Fibroblast of lung (primary cell): ENCODE measurements at regions not wholly inside any gene's neighbourhood (a gene's known extent, or its start where the extent isn't known, plus 50 kb on each side); places are given as distances from the start of the nearest gene placed in this dataset.

Experiments used
- DNase-seq, 2 donors: peaks; one replicate each; pipeline versions ENCODE4 v3.0.0 to v3.0.0-alpha.2; 2010; ENCODE audit warnings: low read depth in 2 of 2
- H2AFZ ChIP-seq: 2 replicates; pipeline ENCODE4 v1.5.1; 2012; ENCODE audit warnings: low read length, control low read depth, inconsistent platforms
- H3K27ac ChIP-seq: 2 replicates; pipeline ENCODE4 v1.5.1; 2011; ENCODE audit warnings: low read length, control low read depth; ENCODE audit not compliant: insufficient read depth
- H3K27me3 ChIP-seq: 2 replicates; pipeline ENCODE4 v1.5.1; 2011; ENCODE audit warnings: mild to moderate bottlenecking, low read length; ENCODE audit not compliant: control insufficient read depth, insufficient read depth
- H3K36me3 ChIP-seq: 2 replicates; pipeline ENCODE4 v1.5.1; 2011; ENCODE audit warnings: low read length; ENCODE audit not compliant: control insufficient read depth, insufficient read depth
- H3K4me1 ChIP-seq: 2 replicates; pipeline ENCODE4 v1.5.1; 2011; ENCODE audit warnings: low read length; ENCODE audit not compliant: control insufficient read depth, insufficient read depth; ENCODE audit errors: extremely low read depth
- H3K4me2 ChIP-seq: 2 replicates; pipeline ENCODE4 v1.5.1; 2011; ENCODE audit warnings: low read length, control low read depth; ENCODE audit not compliant: insufficient read depth; ENCODE audit errors: extremely low read depth
- H3K4me3 ChIP-seq, 4 experiments: fragments of 200-600 bp in 1 of 4; sonication (generic) in 1 of 4; replicated peaks in 1 of 4; 2 replicates each; pipeline ENCODE4 v1.5.1; 2011 to 2016; ENCODE audit warnings: low read length in 4 of 4, low read depth in 3 of 4, mild to moderate bottlenecking in 3 of 4, control low read depth in 2 of 4, inconsistent platforms in 1 of 4, mixed read lengths in 1 of 4; ENCODE audit not compliant: insufficient read depth in 1 of 4; ENCODE audit errors: control extremely low read depth in 1 of 4
- H3K79me2 ChIP-seq: 2 replicates; pipeline ENCODE4 v1.5.1; 2012; ENCODE audit warnings: mild to moderate bottlenecking, low read length, inconsistent platforms; ENCODE audit not compliant: control insufficient read depth, insufficient read depth
- H3K9ac ChIP-seq: 2 replicates; pipeline ENCODE4 v1.5.1; 2011; ENCODE audit warnings: mild to moderate bottlenecking, low read length, control low read depth; ENCODE audit not compliant: insufficient read depth
- H3K9me3 ChIP-seq: 2 replicates; pipeline ENCODE4 v1.5.1; 2012; ENCODE audit warnings: low read depth, low read length; ENCODE audit not compliant: control insufficient read depth, insufficient read depth
- H4K20me1 ChIP-seq: 2 replicates; pipeline ENCODE4 v1.5.1; 2011; ENCODE audit warnings: low read length; ENCODE audit not compliant: control insufficient read depth, insufficient read depth; ENCODE audit errors: extremely low read depth
- CTCF ChIP-seq, 2 donors: IDR thresholded peaks in 1 of 2; conservative IDR thresholded peaks in 1 of 2; 1 replicate in 1 of 2; 2 replicates in 1 of 2; pipeline ENCODE4 v1.5.1; 2011 to 2012; ENCODE audit warnings: low read length in 2 of 2, control low read depth in 1 of 2, inconsistent platforms in 1 of 2, low read depth in 1 of 2, mild to moderate bottlenecking in 1 of 2
- EZH2 ChIP-seq: IDR thresholded peaks from 2 replicates; pipeline ENCODE4 v1.5.1; 2012; ENCODE audit warnings: low read length, control low read depth, mild to moderate bottlenecking; ENCODE audit errors: missing control alignments

- Histone ChIP-seq H4K20me1 (no peaks in the 10 kb centered on the region), H3K4me1 (no peaks in the 10 kb centered on the region), H3K4me3 (no peak overlapping the region), H3K9ac (no peak overlapping the region), H3K27me3 (no peaks in the 10 kb centered on the region), H3K79me2 (no peaks in the 10 kb centered on the region), H3K36me3 (no peaks in the 10 kb centered on the region), H3K4me2 (no peak overlapping the region), H3K9me3 (no peaks in the 10 kb centered on the region), H2AFZ (no peak overlapping the region), H3K27ac (no peak overlapping the region)
- TF ChIP-seq EZH2 = no peak
- no peak for TF ChIP-seq CTCF (conservative IDR thresholded peaks at IDR 0.05 in 1 of 2, IDR thresholded peaks at IDR 0.05 in 1 of 2; ENCODE audit: low read depth in 1 of 2, low read length in 2 of 2)
- no peak for DNase-seq
Measured at GRCh38 chr2:4903656-4904348, 788.4 kb upstream of the SOX11 start.

DNA sequence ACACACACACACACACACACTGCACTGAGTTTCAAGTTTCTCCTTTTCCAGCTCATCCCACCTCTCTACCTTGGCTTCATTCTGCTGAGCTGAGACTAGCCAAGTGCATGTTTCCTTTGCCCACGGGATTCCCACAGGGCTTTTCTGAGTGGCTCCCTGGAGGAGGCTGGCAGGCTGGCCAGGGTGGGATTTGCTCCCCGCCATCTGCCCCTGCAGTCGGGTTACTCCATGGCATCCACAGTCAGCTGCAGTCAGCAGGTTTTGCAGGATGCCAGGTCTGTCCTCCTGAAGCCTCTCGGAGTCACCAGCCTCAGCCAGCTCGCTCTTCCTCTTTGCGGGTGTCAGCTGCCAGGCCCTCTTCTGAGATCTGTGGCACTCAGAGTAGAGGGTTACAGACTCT lies 783.7 kb upstream of the SOX11 start:
- Histone ChIP-seq H3K36me3 (no peaks in the 10 kb centered on the region), H3K9me3 (no peaks in the 10 kb centered on the region), H4K20me1 (no peaks in the 10 kb centered on the region), H3K4me3 (no peak overlapping the region), H3K79me2 (no peaks in the 10 kb centered on the region), H3K27ac (no peak overlapping the region), H3K27me3 (no peaks in the 10 kb centered on the region), H3K9ac (no peak overlapping the region), H3K4me1 (no peaks in the 10 kb centered on the region), H2AFZ (no peak overlapping the region), H3K4me2 (no peak overlapping the region)
- TF ChIP-seq EZH2 = no peak
- no peak for TF ChIP-seq CTCF (conservative IDR thresholded peaks at IDR 0.05 in 1 of 2, IDR thresholded peaks at IDR 0.05 in 1 of 2; ENCODE audit: low read depth in 1 of 2, low read length in 2 of 2)
- DNase-seq = no peak

DNA sequence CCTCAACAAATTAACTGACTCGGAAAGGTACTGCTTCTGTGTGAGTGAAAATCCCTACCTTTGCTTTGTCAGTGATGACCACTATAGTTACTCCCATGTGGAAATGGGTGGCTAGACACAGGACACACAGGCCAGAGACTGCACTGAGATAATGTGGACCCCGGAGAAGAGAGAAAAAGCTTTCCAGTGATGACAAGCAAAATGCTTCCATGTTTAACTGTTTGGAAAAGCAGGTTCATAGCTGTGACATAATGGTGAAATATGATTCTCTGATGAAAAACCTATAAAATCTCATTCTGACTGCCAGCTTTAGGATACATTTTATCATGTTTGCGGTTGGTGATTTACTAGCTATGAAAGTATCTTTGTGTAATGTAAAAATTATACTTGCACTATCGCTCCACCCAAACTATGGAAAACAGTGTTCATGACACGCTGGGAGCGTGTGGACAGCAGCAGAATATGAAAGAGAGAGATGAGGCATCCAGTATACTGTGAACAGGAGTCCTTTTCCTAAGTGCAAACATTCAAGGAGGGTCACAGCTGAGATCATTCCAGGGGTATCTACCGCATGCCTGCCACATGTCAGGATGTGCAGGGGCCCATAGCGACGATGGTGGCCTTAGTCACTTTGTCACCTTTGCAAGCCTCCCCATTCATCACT lies 782.7 kb upstream of the SOX11 start:
- no peaks in the 10 kb centered on the region for H3K36me3 ChIP-seq
- H3K9ac ChIP-seq = no peak overlapping the region
- no peaks in the 10 kb centered on the region for H3K9me3 ChIP-seq
- no peaks in the 10 kb centered on the region for H3K79me2 ChIP-seq
- H3K27ac ChIP-seq = no peak overlapping the region
- TF ChIP-seq EZH2 = no peak
- TF ChIP-seq CTCF (conservative IDR thresholded peaks at IDR 0.05 in 1 of 2, IDR thresholded peaks at IDR 0.05 in 1 of 2; ENCODE audit: low read depth in 1 of 2, low read length in 2 of 2) = no peak
- H3K27me3 ChIP-seq = no peaks in the 10 kb centered on the region
- H4K20me1 ChIP-seq = no peaks in the 10 kb centered on the region
- H2AFZ ChIP-seq = no peak overlapping the region
- no peaks in the 10 kb centered on the region for H3K4me1 ChIP-seq
- H3K4me3 ChIP-seq = no peak overlapping the region
- no peak overlapping the region for H3K4me2 ChIP-seq
- DNase-seq = no peak
